Activated CD4-positive, alpha-beta T cell treated with anti-CD3 and anti-CD28 coated beads, Interleukin-2, amount 50 U/mL, for 48 hours (primary cell): ENCODE measurements at regions not wholly inside any gene's neighbourhood (a gene's known extent, or its start where the extent isn't known, plus 50 kb on each side); places are given as distances from the start of the nearest gene placed in this dataset.
"Not testable (repeated sequence)": the region's sequence is repeated elsewhere in the genome, so short reads cannot be mapped to it uniquely, and the experiment has no call there.

Experiments used
- DNase-seq, 2 experiments: peaks; one replicate each; pipeline ENCODE4 v3.0.0-alpha.2; 2020

- DNase-seq: no peak
These were observed 187.4 kb downstream of the TEX13C start for GRCh38 chrX:125507119-125507518.

GRCh38 chrX:125520029-125520428 lies 200.4 kb downstream of the TEX13C start:
- no peak for DNase-seq

- DNase-seq: no peak
These were observed 203.1 kb downstream of the TEX13C start for GRCh38 chrX:125522752-125523151.

DNA sequence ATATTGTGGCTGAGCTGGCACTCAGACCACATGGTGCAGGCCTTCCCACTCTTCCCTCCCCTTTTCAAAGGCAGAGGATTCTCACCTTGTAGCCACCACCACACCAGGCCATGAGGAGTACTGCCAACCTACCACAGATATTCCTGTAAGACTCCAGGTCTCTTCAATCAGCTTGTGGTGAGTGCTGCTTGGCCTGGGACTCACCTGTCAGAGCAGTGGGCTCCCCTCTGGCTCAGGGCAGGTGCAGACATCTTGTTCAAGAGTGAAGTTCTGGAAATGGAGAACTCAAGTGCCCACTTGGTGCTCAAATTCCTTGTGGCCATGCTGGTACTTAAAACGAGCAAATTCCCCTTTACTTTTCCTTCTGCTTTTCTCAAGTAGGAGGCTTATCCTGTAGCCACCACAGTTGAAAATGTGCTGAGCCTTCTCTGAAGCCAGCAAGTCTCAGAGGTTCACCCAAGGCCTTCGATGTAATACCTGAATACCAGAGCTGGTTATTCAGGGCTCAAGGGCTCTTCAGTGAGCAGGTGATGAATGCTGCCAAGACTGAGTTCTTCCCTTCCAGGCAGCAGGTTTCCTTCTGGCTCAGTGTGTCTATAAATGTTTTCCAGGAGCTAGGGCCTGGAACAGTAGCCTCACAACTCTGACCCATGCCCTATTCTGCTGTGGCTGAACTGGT lies 212.9 kb downstream of the TEX13C start:
- DNase-seq: no peak

DNA sequence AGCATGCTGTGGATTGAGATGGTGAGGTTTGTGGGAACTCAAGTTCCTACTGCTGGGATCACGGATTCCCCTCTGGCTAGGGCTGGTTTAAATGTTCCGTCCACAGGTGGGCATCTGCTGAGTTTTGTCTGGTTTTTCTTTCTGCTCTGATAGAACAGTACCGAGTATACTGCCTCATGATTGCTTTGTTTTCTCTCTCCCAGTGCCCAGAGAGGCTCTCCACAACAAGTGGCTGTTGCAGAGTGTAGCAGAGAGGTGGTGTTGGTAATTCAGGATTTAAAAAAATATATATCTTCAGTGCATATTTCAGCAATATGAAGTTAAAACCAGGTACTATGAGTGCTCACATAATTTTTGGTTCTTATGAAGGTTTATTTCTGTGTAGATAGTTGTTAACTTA lies 213.7 kb downstream of the TEX13C start:
- DNase-seq: no peak

- no peak for DNase-seq
These were observed 224.5 kb downstream of the TEX13C start for GRCh38 chrX:125544031-125544660.

DNA sequence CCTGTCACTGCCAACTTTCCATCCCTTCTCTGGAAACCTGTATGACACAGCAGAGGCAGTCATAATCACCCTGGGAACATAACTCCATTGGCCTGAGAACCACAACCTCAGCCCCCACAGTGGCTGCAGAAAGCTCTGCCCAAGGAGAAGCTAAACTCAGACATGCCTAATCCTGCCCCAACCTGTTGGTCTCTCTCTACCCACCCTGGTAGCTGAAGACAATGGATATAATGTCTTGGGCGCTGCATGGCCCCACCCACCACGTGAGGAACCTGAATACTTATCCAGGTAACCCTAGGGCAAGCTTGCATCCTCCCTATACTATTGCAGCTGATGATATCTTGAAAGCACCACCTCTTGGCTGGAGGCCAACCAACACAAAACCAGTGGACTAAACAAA lies 225.2 kb downstream of the TEX13C start:
- no peak for DNase-seq

- DNase-seq: no peak
These were observed 257.8 kb downstream of the TEX13C start for GRCh38 chrX:125577479-125577878.

DNA sequence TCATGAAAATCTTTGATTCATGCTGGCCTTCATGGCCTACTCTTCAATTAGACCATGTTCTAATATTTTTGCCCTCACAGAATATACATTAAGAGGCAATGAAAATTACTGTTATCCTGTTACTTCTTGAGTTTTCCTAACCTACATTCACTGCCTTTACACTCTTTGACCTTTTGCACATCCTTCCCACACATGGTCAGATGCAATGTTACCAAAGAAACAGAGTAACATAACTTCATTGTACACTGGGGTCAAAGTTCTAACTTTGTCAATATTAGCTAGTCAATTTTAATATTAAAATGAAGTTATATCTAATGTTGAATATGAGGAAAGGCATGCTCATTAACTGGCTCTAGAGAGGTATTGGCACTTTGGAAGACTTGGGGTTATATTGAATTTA lies 284.8 kb downstream of the TEX13C start:
- no peak for DNase-seq

DNA sequence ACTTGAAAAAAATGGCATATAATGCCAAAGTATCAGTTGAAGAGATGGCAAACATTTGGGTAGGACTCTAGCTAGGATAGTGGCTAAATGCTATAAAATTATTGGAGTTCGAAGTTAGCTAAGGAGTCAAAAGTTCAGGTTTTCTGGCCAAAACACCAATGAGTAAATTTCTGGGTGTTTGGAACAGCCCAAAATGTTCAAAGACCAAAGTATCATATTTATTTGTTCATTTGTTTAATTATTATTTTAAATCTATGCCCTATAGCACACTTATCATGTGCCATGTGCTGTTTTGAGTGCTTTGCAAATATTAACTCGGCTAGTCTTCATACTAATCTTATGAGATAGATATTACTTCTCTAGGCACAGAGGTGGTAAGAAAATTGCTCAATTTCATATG lies 285.5 kb downstream of the TEX13C start:
- no peak for DNase-seq

- not testable (repeated sequence) for DNase-seq
These were observed 295.1 kb downstream of the TEX13C start for GRCh38 chrX:125614591-125615343.

GRCh38 chrX:125620715-125621587 lies 301.3 kb downstream of the TEX13C start:
- DNase-seq: no peak

- no peak for DNase-seq
These were observed 301.9 kb downstream of the TEX13C start for GRCh38 chrX:125621588-125621927.

- no peak for DNase-seq
These were observed 303.2 kb downstream of the TEX13C start for GRCh38 chrX:125622899-125623298.

GRCh38 chrX:125627676-125628075 lies 308.0 kb downstream of the TEX13C start:
- DNase-seq: no peak

GRCh38 chrX:125628435-125628834 lies 308.8 kb downstream of the TEX13C start:
- no peak for DNase-seq

DNA sequence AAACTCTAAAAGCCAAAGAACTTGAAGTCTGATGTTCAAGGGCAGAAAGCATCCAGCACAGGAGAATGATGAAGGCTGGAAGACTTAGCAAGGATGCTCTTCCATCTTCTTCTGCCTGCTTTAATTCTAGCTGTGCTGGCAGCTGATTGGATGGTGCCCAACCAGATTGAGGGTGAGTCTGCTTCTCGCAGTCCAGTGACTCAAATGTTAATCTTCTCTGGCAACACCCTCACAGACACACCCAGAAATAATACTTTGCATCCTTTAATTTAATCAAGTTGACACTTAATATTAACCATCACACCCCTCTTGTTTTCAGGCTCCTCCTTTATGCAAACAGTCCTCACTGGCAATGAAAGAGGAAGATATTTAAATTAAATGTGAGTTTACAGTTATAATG lies 321.7 kb downstream of the TEX13C start:
- no peak for DNase-seq

DNA sequence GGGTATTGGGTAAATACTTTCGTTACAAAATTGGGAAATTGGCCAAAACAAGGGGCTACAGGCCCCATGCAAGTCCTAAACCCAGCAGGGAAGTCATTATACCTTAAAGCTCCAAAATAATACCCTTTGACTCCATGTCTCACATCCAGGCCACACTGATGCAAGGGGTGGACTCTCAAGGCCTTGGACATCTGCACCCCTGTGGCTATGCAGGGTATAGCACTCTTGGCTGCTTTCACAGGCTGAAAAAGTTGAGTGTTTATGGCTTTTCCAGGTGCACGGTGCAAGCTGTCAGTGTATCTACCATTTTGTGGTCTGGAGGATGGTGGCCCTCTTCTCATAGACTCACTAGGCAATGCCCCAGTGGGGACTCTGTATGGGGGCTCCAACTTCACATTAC lies 326.5 kb downstream of the TEX13C start:
- peak; percentile 5 to 8 for DNase-seq

DNA sequence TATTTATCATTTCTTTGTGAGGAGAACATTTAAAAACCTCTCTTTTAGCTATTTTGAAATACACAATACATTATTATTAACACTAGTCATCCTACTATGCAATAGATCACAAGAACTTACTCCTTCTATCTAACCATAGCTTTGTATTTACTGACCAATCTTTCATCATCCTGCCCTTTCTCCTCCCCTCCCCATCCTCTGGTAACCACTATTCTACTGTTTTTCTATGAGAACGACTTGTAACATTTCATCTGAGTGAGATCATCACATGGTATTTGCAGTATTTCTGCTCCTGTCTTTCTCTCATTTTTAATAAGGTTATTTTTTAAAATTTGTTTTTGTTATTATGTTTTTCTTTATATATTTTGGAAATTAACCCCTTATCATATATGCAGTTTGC lies 331.8 kb downstream of the TEX13C start:
- no peak for DNase-seq

- no peak for DNase-seq
These were observed 334.8 kb downstream of the TEX13C start for GRCh38 chrX:125654501-125654900.

GRCh38 chrX:125673758-125674157 lies 354.1 kb downstream of the TEX13C start:
- no peak for DNase-seq

- no peak for DNase-seq
These were observed 358.6 kb downstream of the TEX13C start for GRCh38 chrX:125678258-125678657.

DNA sequence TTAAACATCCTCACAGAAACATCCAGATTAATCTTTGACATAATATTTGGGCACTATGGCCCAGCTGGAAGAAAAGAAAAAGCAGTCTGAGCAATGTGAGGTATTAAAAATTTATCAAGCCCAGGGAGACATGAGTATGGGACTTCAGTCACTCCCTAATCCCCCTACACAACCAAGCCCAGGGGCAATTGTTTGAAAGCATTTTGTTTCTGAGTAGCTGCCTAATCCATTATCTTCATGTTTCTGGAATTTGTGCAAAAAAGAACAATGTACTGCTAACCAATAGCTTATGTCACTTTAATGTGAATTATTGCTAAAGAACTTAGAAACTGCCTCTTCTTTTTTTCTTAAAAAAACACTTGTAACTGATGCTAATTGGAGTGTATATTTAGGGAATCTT lies 360.7 kb downstream of the TEX13C start:
- no peak for DNase-seq
